ENCODE measurements at regions not wholly inside any gene's neighbourhood (a gene's known extent, or its start where the extent isn't known, plus 50 kb on each side); places are given as distances from the start of the nearest gene placed in this dataset.

- Histone ChIP-seq H2AK5ac (ENCODE audit: low read length) (no peak overlapping the region), H4K8ac (ENCODE audit: low read depth, low read length) (no peak overlapping the region), H3K36me3 (ENCODE audit: control insufficient read depth, insufficient read depth, low read length) (no peaks in the 10 kb centered on the region), H3K4ac (ENCODE audit: low read depth, low read length) (no peak overlapping the region), H2BK120ac (ENCODE audit: low read depth, low read length) (no peak overlapping the region), H3K79me2 (ENCODE audit: control insufficient read depth, insufficient read depth, low read length) (no peaks in the 10 kb centered on the region), H3K4me2 (ENCODE audit: low read length) (no peak overlapping the region), H3K4me1 (ENCODE audit: control insufficient read depth, low read depth, low read length) (no peaks in the 10 kb centered on the region), H3K27ac (ENCODE audit: low read depth, low read length) (no peak overlapping the region), H3K4me3 (ENCODE audit: low read length) (no peak overlapping the region), H3K18ac (ENCODE audit: low read length) (no peak overlapping the region), H3K9ac (ENCODE audit: low read length) (no peak overlapping the region), H3K79me1 (ENCODE audit: low read length) (no peaks in the 10 kb centered on the region), H2BK15ac (replicated peaks; ENCODE audit: low read depth) (no peak overlapping the region), H2BK5ac (ENCODE audit: low read length) (no peak overlapping the region), H3K56ac (ENCODE audit: low read length) (no peak overlapping the region), H3K27me3 (ENCODE audit: insufficient read depth, low read length, poor library complexity) (no peaks in the 10 kb centered on the region), H3K23ac (ENCODE audit: low read length) (no peak overlapping the region), H4K5ac (ENCODE audit: low read length) (no peak overlapping the region)
- no peak for DNase-seq
- no CpG with 5 or more reads among the region's 3 CpGs for WGBS (ENCODE audit: extremely low coverage, insufficient coverage, low lambda C conversion rate)
These were observed 66.8 kb downstream of the BOD1 start for GRCh38 chr5:173549644-173550043.

DNA sequence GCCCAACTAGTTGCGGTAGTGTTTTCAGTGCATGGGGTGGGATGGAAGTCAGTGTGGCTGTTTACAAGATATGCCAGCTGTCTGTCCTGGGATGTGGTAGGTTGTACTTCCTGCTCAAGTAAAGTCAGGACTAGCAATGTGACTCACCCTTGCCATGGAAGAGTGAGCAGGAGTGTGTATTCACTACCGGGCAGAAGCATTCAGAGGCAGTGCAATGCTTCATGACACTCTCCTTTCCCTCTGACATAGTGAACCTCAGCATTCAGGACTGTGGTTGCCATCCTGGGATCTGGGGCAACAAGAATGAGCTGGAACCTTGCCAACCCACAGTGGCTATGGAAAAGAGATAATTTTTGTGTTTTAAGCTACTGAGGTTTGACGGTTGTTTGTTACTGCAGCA is 68.9 kb downstream of the BOD1 start:
- H4K8ac ChIP-seq (ENCODE audit: low read depth, low read length): no peak overlapping the region
- H3K79me2 ChIP-seq (ENCODE audit: control insufficient read depth, insufficient read depth, low read length): no peaks in the 10 kb centered on the region
- H3K56ac ChIP-seq (ENCODE audit: low read length): no peak overlapping the region
- H2AK5ac ChIP-seq (ENCODE audit: low read length): no peak overlapping the region
- H3K18ac ChIP-seq (ENCODE audit: low read length): no peak overlapping the region
- no peaks in the 10 kb centered on the region for H3K4me1 ChIP-seq (ENCODE audit: control insufficient read depth, low read depth, low read length)
- H3K36me3 ChIP-seq (ENCODE audit: control insufficient read depth, insufficient read depth, low read length): no peaks in the 10 kb centered on the region
- H2BK15ac ChIP-seq (replicated peaks; ENCODE audit: low read depth): no peak overlapping the region
- H4K5ac ChIP-seq (ENCODE audit: low read length): no peak overlapping the region
- no peak overlapping the region for H3K9ac ChIP-seq (ENCODE audit: low read length)
- H3K4me3 ChIP-seq (ENCODE audit: low read length): no peak overlapping the region
- DNase-seq: no peak
- H2BK5ac ChIP-seq (ENCODE audit: low read length): no peak overlapping the region
- H3K23ac ChIP-seq (ENCODE audit: low read length): no peak overlapping the region
- no peak overlapping the region for H2BK120ac ChIP-seq (ENCODE audit: low read depth, low read length)
- H3K27ac ChIP-seq (ENCODE audit: low read depth, low read length): no peak overlapping the region
- no peak overlapping the region for H3K4ac ChIP-seq (ENCODE audit: low read depth, low read length)
- no CpG with 5 or more reads among the region's 3 CpGs for WGBS (ENCODE audit: extremely low coverage, insufficient coverage, low lambda C conversion rate)
- H3K4me2 ChIP-seq (ENCODE audit: low read length): no peak overlapping the region
- no peaks in the 10 kb centered on the region for H3K79me1 ChIP-seq (ENCODE audit: low read length)
- H3K27me3 ChIP-seq (ENCODE audit: insufficient read depth, low read length, poor library complexity): no peaks in the 10 kb centered on the region

DNA sequence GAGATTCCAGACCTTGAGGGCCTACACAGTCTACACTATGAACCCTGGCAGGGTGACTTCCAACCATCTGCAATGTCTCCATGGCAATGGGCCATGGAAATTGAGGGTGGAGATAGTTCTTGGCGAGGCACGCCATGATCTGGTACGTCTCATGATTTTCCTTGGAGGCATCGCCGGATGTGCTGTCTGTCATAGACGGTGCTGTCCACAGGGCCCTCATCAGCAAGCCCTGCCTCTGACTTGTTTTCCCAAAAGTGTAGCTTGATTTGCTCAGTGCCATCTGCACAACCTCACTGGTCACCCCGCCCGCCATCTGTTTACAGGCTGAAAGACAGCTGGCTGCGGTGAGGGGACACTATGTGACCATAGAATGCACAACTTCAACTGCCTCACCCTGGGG is 73.5 kb downstream of the BOD1 start:
- H3K18ac ChIP-seq (ENCODE audit: low read length): no peak overlapping the region
- no peaks in the 10 kb centered on the region for H3K79me1 ChIP-seq (ENCODE audit: low read length)
- no peaks in the 10 kb centered on the region for H3K36me3 ChIP-seq (ENCODE audit: control insufficient read depth, insufficient read depth, low read length)
- no peak overlapping the region for H3K27ac ChIP-seq (ENCODE audit: low read depth, low read length)
- WGBS (ENCODE audit: extremely low coverage, insufficient coverage, low lambda C conversion rate): no CpG with 5 or more reads among the region's 9 CpGs
- DNase-seq: no peak
- no peak overlapping the region for H4K5ac ChIP-seq (ENCODE audit: low read length)
- no peaks in the 10 kb centered on the region for H3K4me1 ChIP-seq (ENCODE audit: control insufficient read depth, low read depth, low read length)
- H4K8ac ChIP-seq (ENCODE audit: low read depth, low read length): no peak overlapping the region
- H3K4me2 ChIP-seq (ENCODE audit: low read length): no peak overlapping the region
- no peak overlapping the region for H3K9ac ChIP-seq (ENCODE audit: low read length)
- no peak overlapping the region for H3K56ac ChIP-seq (ENCODE audit: low read length)
- H2BK15ac ChIP-seq (replicated peaks; ENCODE audit: low read depth): no peak overlapping the region
- H3K4me3 ChIP-seq (ENCODE audit: low read length): no peak overlapping the region
- no peak overlapping the region for H2BK5ac ChIP-seq (ENCODE audit: low read length)
- no peak overlapping the region for H3K23ac ChIP-seq (ENCODE audit: low read length)
- H2AK5ac ChIP-seq (ENCODE audit: low read length): no peak overlapping the region
- H3K79me2 ChIP-seq (ENCODE audit: control insufficient read depth, insufficient read depth, low read length): no peaks in the 10 kb centered on the region
- no peaks in the 10 kb centered on the region for H3K27me3 ChIP-seq (ENCODE audit: insufficient read depth, low read length, poor library complexity)
- no peak overlapping the region for H3K4ac ChIP-seq (ENCODE audit: low read depth, low read length)
- H2BK120ac ChIP-seq (ENCODE audit: low read depth, low read length): no peak overlapping the region

DNA sequence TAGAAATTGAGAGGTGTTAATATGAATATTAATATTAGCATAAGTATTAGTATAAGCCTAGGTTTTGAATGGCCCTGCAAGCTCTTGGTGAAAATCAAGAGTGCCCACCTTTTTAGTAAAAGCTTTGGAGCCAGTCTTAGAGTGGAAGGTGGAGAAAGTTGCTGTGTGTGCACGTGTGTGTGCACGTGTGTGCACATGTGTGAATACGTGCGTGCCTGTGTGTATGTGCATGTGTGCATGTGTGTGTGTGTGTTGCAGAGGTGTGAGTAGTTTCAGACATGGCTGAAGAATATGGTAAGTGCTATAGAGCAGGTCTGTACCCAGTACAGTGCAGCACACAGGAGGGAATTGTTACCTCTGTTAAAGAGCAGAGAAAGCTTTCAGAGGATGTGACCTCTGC is 74.3 kb downstream of the BOD1 start:
- Histone ChIP-seq H3K36me3 (ENCODE audit: control insufficient read depth, insufficient read depth, low read length) (no peaks in the 10 kb centered on the region), H3K79me1 (ENCODE audit: low read length) (no peaks in the 10 kb centered on the region), H3K23ac (ENCODE audit: low read length) (no peak overlapping the region), H3K56ac (ENCODE audit: low read length) (no peak overlapping the region), H3K4me3 (ENCODE audit: low read length) (no peak overlapping the region), H2AK5ac (ENCODE audit: low read length) (no peak overlapping the region), H3K4ac (ENCODE audit: low read depth, low read length) (no peak overlapping the region), H3K27ac (ENCODE audit: low read depth, low read length) (no peak overlapping the region), H3K4me2 (ENCODE audit: low read length) (no peak overlapping the region), H3K9ac (ENCODE audit: low read length) (no peak overlapping the region), H3K79me2 (ENCODE audit: control insufficient read depth, insufficient read depth, low read length) (no peaks in the 10 kb centered on the region), H4K5ac (ENCODE audit: low read length) (no peak overlapping the region), H4K8ac (ENCODE audit: low read depth, low read length) (no peak overlapping the region), H3K4me1 (ENCODE audit: control insufficient read depth, low read depth, low read length) (no peaks in the 10 kb centered on the region), H2BK15ac (replicated peaks; ENCODE audit: low read depth) (no peak overlapping the region), H2BK120ac (ENCODE audit: low read depth, low read length) (no peak overlapping the region), H3K27me3 (ENCODE audit: insufficient read depth, low read length, poor library complexity) (no peaks in the 10 kb centered on the region), H2BK5ac (ENCODE audit: low read length) (no peak overlapping the region), H3K18ac (ENCODE audit: low read length) (no peak overlapping the region)
- no CpG with 5 or more reads among the region's 4 CpGs for WGBS (ENCODE audit: extremely low coverage, insufficient coverage, low lambda C conversion rate)
- DNase-seq: no peak

GRCh38 chr5:173538654-173539053 is 77.8 kb downstream of the BOD1 start:
- no peak overlapping the region for H4K8ac ChIP-seq (ENCODE audit: low read depth, low read length)
- H3K4me3 ChIP-seq (ENCODE audit: low read length): no peak overlapping the region
- no peak overlapping the region for H3K27ac ChIP-seq (ENCODE audit: low read depth, low read length)
- no peaks in the 10 kb centered on the region for H3K27me3 ChIP-seq (ENCODE audit: insufficient read depth, low read length, poor library complexity)
- no peak overlapping the region for H2AK5ac ChIP-seq (ENCODE audit: low read length)
- H3K79me1 ChIP-seq (ENCODE audit: low read length): no peaks in the 10 kb centered on the region
- H3K18ac ChIP-seq (ENCODE audit: low read length): no peak overlapping the region
- no peaks in the 10 kb centered on the region for H3K4me1 ChIP-seq (ENCODE audit: control insufficient read depth, low read depth, low read length)
- no peaks in the 10 kb centered on the region for H3K79me2 ChIP-seq (ENCODE audit: control insufficient read depth, insufficient read depth, low read length)
- H3K23ac ChIP-seq (ENCODE audit: low read length): no peak overlapping the region
- no peak overlapping the region for H2BK5ac ChIP-seq (ENCODE audit: low read length)
- no peak overlapping the region for H3K4me2 ChIP-seq (ENCODE audit: low read length)
- H3K56ac ChIP-seq (ENCODE audit: low read length): no peak overlapping the region
- no peak overlapping the region for H3K9ac ChIP-seq (ENCODE audit: low read length)
- H4K5ac ChIP-seq (ENCODE audit: low read length): no peak overlapping the region
- H3K36me3 ChIP-seq (ENCODE audit: control insufficient read depth, insufficient read depth, low read length): no peaks in the 10 kb centered on the region
- H2BK15ac ChIP-seq (replicated peaks; ENCODE audit: low read depth): no peak overlapping the region
- no peak overlapping the region for H3K4ac ChIP-seq (ENCODE audit: low read depth, low read length)
- H2BK120ac ChIP-seq (ENCODE audit: low read depth, low read length): no peak overlapping the region
- DNase-seq: no peak
- no CpG with 5 or more reads among the region's 1 CpG for WGBS (ENCODE audit: extremely low coverage, insufficient coverage, low lambda C conversion rate)

- Histone ChIP-seq H3K4me2 (ENCODE audit: low read length) (no peak overlapping the region), H3K79me1 (ENCODE audit: low read length) (no peaks in the 10 kb centered on the region), H3K27ac (ENCODE audit: low read depth, low read length) (no peak overlapping the region), H3K56ac (ENCODE audit: low read length) (no peak overlapping the region), H4K5ac (ENCODE audit: low read length) (no peak overlapping the region), H4K8ac (ENCODE audit: low read depth, low read length) (no peak overlapping the region), H2BK15ac (replicated peaks; ENCODE audit: low read depth) (no peak overlapping the region), H2BK5ac (ENCODE audit: low read length) (no peak overlapping the region), H3K27me3 (ENCODE audit: insufficient read depth, low read length, poor library complexity) (no peaks in the 10 kb centered on the region), H3K36me3 (ENCODE audit: control insufficient read depth, insufficient read depth, low read length) (no peaks in the 10 kb centered on the region), H3K4me1 (ENCODE audit: control insufficient read depth, low read depth, low read length) (no peaks in the 10 kb centered on the region), H3K23ac (ENCODE audit: low read length) (no peak overlapping the region), H3K9ac (ENCODE audit: low read length) (no peak overlapping the region), H2AK5ac (ENCODE audit: low read length) (no peak overlapping the region), H3K79me2 (ENCODE audit: control insufficient read depth, insufficient read depth, low read length) (no peaks in the 10 kb centered on the region), H3K4me3 (ENCODE audit: low read length) (no peak overlapping the region), H2BK120ac (ENCODE audit: low read depth, low read length) (no peak overlapping the region), H3K4ac (ENCODE audit: low read depth, low read length) (no peak overlapping the region), H3K18ac (ENCODE audit: low read length) (no peak overlapping the region)
- DNase-seq: no peak
- WGBS (ENCODE audit: extremely low coverage, insufficient coverage, low lambda C conversion rate): no CpG with 5 or more reads among the region's 6 CpGs
These were observed 78.4 kb downstream of the BOD1 start for GRCh38 chr5:173538018-173538417.

All from mesendoderm (in vitro differentiated cells).